Tibial nerve (tissue), 3 donors: ENCODE measurements at regions not wholly inside any gene's neighbourhood (a gene's known extent, or its start where the extent isn't known, plus 50 kb on each side); places are given as distances from the start of the nearest gene placed in this dataset.

Source experiments
- EP300 ChIP-seq, 2 donors: sonication (generic); formaldehyde crosslinking; IDR thresholded peaks; one replicate each; pipeline ENCODE4 v1.6.1; 2017; ENCODE audit warnings: antibody characterized with exemption in 2 of 2, mild to moderate bottlenecking in 1 of 2
- POLR2A ChIP-seq, 2 donors: fragments of 450-650 bp; IDR thresholded peaks; one replicate each; pipeline ENCODE4 v1.6.1; 2017; ENCODE audit warnings: antibody characterized with exemption in 2 of 2, mild to moderate bottlenecking in 2 of 2, moderate library complexity in 2 of 2

DNA sequence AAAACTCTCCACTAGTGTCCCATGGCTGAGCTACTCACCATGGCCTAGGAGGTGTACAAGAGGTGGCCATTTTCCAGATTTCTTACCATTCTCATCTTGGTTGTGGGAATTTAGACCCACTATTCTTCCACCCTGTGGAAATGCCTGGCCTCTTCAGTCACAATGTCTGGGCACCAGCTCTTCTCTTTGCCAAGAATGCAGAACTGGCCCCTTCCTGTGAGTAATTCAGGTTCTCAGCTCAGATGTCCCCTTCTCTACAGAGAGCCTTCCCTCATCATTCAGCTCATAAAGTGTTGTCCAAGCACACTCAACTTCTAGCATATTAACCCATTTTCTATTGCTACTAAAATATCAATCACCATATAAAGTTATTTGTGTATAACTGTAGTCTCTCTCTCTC, 575.5 kb upstream of the KCNMB2 start:
- TF ChIP-seq POLR2A (IDR thresholded peaks at IDR 0.05) = no peak
- TF ChIP-seq EP300 (IDR thresholded peaks at IDR 0.05) = no peak
